ENCODE measurements at regions not wholly inside any gene's neighbourhood (a gene's known extent, or its start where the extent isn't known, plus 50 kb on each side); places are given as distances from the start of the nearest gene placed in this dataset.

DNA sequence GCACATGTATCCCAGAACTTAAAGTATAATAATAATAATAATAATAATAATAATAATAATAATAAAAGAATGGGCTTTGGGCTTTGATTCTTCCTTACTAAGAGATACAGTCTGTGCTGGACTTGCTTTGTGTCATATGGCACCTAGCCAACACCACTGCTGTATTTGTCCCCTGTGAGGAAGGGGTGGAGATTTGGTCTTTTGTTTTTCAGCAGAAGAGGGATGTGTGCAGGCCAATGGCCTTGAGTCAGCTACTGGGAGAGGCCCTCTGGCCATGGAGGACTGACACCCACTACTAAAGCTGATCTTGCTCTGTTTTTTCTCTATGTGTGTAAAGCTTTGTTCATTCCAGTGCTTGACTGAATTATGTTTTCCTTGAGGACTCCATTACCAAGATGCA lies 573.0 kb upstream of the PCDH15 start:
- DNase-seq (ENCODE audit: low spot score): peak; percentile 18

GRCh38 chr10:55369670-55370420 lies 568.8 kb upstream of the PCDH15 start:
- DNase-seq (ENCODE audit: low spot score): no peak

GRCh38 chr10:55368467-55368866 lies 567.4 kb upstream of the PCDH15 start:
- no peak for DNase-seq (ENCODE audit: low spot score)

- DNase-seq (ENCODE audit: low spot score): no peak
Measured at GRCh38 chr10:55367555-55367954, 566.5 kb upstream of the PCDH15 start.

DNA sequence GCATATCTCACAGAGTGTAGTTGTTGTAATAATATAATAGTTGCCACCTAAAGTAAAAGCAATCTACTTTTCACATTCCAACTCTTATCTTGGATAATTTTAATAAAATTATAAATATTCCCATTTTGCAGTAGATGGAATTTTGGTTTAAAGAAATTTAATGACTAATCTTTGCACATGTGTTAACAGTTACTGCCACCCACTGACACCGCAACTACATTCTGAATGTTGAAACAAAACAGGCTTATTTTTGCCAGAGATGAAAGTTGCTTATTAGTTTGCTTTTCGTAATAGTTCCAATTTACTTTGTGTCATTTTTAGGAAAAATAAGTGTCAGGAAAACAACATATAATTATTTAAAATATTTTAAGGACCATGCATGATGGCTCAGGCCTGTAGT lies 557.5 kb upstream of the PCDH15 start:
- DNase-seq (ENCODE audit: low spot score): no peak

GRCh38 chr10:55353414-55353813 lies 552.4 kb upstream of the PCDH15 start:
- no peak for DNase-seq (ENCODE audit: low spot score)

DNA sequence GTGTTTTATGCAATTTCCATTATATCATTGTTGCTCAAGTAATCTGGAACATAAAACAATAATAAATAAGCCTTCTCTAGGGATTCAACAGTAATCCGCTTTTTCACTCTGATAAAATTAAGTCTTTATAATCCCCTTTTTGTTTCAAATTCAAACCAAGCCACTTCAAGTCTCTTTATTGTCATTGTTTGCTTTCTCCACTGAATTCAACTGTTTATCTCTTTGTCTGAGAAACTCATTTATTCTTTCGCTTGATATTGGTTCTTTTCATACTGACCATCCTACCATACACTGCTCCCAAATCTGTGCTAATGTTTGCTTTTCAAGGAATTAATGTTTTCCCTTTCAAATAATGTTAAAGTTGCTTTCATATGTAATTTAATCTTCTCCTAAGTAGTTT lies 550.4 kb upstream of the PCDH15 start:
- DNase-seq (ENCODE audit: low spot score): peak; percentile 40

- no peak for DNase-seq (ENCODE audit: low spot score)
Measured at GRCh38 chr10:55348534-55348933, 547.5 kb upstream of the PCDH15 start.

DNA sequence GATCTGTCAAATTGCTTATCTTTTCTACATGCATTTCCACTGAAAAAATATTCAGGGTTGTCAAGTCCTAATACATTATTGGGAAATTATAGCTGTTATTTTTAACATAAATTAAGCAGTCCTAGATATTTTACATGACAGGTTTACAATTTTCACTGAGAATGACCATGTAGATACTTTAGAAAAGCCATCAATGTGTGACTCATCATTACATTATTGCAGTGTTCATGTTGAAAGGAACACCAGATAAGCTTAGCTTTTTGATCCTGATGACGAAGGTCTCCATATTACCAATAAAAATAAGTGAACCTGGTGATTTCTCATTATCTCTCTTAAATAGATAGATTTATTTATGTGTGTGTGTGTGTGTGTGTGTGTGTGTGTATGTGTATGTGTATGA lies 529.5 kb upstream of the PCDH15 start:
- no peak for DNase-seq (ENCODE audit: low spot score)

- DNase-seq (ENCODE audit: low spot score): no peak
Measured at GRCh38 chr10:55329796-55330195, 528.8 kb upstream of the PCDH15 start.

- DNase-seq (ENCODE audit: low spot score): no peak
Measured at GRCh38 chr10:55320187-55320700, 519.2 kb upstream of the PCDH15 start.

DNA sequence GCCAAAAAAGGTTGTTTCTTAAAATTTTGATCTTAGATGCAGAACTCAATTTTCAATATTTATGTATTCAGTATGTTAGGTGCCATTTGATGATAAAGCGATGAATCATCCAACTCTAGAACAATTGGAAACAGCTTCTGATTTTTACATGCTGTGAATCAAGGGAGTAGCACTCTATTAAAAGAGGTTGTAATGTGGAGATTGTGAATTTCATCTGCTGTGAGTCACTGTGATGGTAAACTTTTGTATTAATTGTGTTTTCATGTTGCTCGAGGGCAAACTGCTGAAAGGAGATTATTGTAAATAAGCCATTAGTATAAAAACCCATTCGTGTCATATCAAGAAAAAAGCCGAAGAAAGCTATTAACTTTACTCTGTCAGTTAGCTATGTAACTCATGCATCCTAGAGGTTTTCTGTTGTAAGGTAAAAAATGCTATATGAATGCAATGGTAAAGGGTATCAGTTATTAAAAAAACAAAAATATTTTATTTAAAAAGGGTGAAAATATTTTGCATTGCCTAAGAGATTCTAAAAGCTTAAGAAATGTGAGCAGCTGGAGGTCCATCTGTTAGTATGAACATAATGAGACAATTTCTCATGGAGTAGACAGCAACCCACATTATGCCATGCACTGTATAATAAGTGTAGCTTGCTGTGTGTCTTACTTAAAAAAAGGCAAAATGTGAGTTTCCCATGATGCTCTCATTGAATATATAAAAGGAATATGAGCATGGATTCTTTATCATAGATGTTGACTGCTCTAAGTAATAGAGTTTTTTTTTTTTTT lies 511.0 kb upstream of the PCDH15 start:
- peak; percentile 44 for DNase-seq (ENCODE audit: low spot score)

- no peak for DNase-seq (ENCODE audit: low spot score)
Measured at GRCh38 chr10:55310143-55310542, 509.1 kb upstream of the PCDH15 start.

- no peak for DNase-seq (ENCODE audit: low spot score)
Measured at GRCh38 chr10:55305285-55305684, 504.3 kb upstream of the PCDH15 start.

DNA sequence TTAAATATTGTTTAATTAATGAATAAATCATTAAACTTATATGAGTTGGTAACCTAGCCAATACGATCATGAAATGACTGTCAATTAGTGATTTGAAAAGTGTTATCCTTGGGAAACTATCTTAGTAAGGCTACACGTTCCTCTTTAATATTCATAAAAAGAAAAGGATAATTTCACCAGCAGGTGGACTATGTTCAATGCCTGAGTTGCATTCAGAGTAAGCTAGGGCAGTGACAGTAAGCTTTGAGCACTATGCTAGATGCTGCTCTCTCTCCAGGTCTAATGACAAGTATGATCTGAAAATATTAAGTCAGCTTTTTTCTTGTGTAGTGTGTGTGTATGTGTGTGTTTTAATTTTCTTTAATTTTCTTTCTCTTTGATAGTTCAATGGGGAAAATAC lies 486.3 kb upstream of the PCDH15 start:
- peak; percentile 41 for DNase-seq (ENCODE audit: low spot score)

GRCh38 chr10:55283031-55283430 lies 482.0 kb upstream of the PCDH15 start:
- DNase-seq (ENCODE audit: low spot score): no peak

DNA sequence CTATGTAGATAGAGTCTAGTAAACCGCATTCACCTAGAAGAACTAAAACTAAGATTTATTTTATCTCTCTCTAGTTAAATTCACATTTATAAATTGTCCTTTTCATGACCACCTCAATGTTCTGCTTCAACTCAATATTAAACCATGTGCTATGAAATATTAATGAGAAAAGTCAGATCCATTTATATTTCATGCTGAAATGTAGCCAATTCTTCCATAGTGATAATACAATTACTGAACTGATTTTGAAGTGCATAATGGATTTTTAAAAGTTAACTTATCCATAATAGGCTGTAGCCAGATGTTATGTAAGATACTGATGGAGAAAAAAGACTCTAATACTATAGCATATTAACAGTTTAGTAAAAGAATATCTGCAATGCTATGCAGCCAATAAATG lies 479.7 kb upstream of the PCDH15 start:
- DNase-seq (ENCODE audit: low spot score): no peak

GRCh38 chr10:55277549-55277948 lies 476.5 kb upstream of the PCDH15 start:
- no peak for DNase-seq (ENCODE audit: low spot score)

GRCh38 chr10:55274367-55274766 lies 473.3 kb upstream of the PCDH15 start:
- DNase-seq (ENCODE audit: low spot score): no peak

- no peak for DNase-seq (ENCODE audit: low spot score)
Measured at GRCh38 chr10:55273946-55274345, 472.9 kb upstream of the PCDH15 start.

GRCh38 chr10:55272886-55273285 lies 471.9 kb upstream of the PCDH15 start:
- DNase-seq (ENCODE audit: low spot score): no peak

GRCh38 chr10:55266797-55267196 lies 465.8 kb upstream of the PCDH15 start:
- DNase-seq (ENCODE audit: low spot score): no peak

DNA sequence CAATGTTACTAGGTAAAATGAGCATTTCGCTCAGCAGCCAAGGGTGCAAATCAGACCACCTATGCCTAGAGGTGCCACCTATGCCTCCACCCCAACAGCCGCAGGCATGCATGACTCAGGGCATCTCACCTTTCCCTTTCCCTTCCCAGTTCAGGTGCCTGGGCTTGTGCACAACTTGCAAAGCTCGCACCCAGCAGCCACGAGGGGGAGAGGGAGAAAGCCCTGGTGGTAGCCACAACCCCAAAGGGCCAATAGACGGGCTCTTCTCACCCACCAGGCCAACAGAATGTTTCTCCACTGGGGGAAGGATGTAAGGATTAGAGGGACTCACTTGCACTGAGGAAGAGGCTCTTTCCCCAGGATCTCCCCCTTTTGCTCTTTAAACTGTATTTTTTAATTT lies 462.3 kb upstream of the PCDH15 start:
- peak; percentile 26 for DNase-seq (ENCODE audit: low spot score)

Measured in D341Med (cell line).